ENCODE measurements at regions not wholly inside any gene's neighbourhood (a gene's known extent, or its start where the extent isn't known, plus 50 kb on each side); places are given as distances from the start of the nearest gene placed in this dataset.

GRCh38 chr10:2051108-2051507 is 313.8 kb upstream of the ADARB2 start:
- H3K4me3 Mint-ChIP-seq: no peak overlapping the region
- H3K4me1 Mint-ChIP-seq (ENCODE audit: unreplicated experiment): no peaks in the 10 kb centered on the region
- H3K36me3 Mint-ChIP-seq: no peaks in the 10 kb centered on the region
- no peak for DNase-seq (ENCODE audit: extremely low spot score, unreplicated experiment)
- H3K9me3 Mint-ChIP-seq: peaks cover 13% of the 10 kb centered on the region
- H3K27me3 Mint-ChIP-seq: no peaks in the 10 kb centered on the region
- H3K27ac Mint-ChIP-seq: no peak overlapping the region
- TF ChIP-seq CTCF (conservative IDR thresholded peaks at IDR 0.05): no peak

- Mint-ChIP-seq H3K27ac (no peak overlapping the region), H3K27me3 (no peaks in the 10 kb centered on the region), H3K4me3 (no peak overlapping the region), H3K9me3 (peaks cover 13% of the 10 kb centered on the region), H3K4me1 (ENCODE audit: unreplicated experiment) (no peaks in the 10 kb centered on the region), H3K36me3 (no peaks in the 10 kb centered on the region)
- DNase-seq (ENCODE audit: extremely low spot score, unreplicated experiment): no peak
- TF ChIP-seq CTCF (conservative IDR thresholded peaks at IDR 0.05): no peak
Observed at GRCh38 chr10:2049560-2049959, 312.2 kb upstream of the ADARB2 start.

- Mint-ChIP-seq H3K36me3 (no peaks in the 10 kb centered on the region), H3K27ac (no peak overlapping the region), H3K9me3 (peaks cover 13% of the 10 kb centered on the region), H3K4me3 (no peak overlapping the region), H3K27me3 (no peaks in the 10 kb centered on the region), H3K4me1 (ENCODE audit: unreplicated experiment) (no peaks in the 10 kb centered on the region)
- no peak for TF ChIP-seq CTCF (conservative IDR thresholded peaks at IDR 0.05)
- no peak for DNase-seq (ENCODE audit: extremely low spot score, unreplicated experiment)
Observed at GRCh38 chr10:2048337-2048973, 311.1 kb upstream of the ADARB2 start.

GRCh38 chr10:2047679-2048078 is 310.4 kb upstream of the ADARB2 start:
- TF ChIP-seq CTCF (conservative IDR thresholded peaks at IDR 0.05): no peak
- Mint-ChIP-seq H3K9me3 (peaks cover 13% of the 10 kb centered on the region), H3K27me3 (no peaks in the 10 kb centered on the region), H3K4me3 (no peak overlapping the region), H3K27ac (no peak overlapping the region), H3K4me1 (ENCODE audit: unreplicated experiment) (no peaks in the 10 kb centered on the region), H3K36me3 (no peaks in the 10 kb centered on the region)
- DNase-seq (ENCODE audit: extremely low spot score, unreplicated experiment): no peak

- no peaks in the 10 kb centered on the region for H3K27me3 Mint-ChIP-seq
Observed at GRCh38 chr10:2043379-2043778, 306.1 kb upstream of the ADARB2 start.

More at GRCh38 chr10:2043379-2043778, 306.1 kb upstream of the ADARB2 start:
- no peaks in the 10 kb centered on the region for H3K4me1 Mint-ChIP-seq (ENCODE audit: unreplicated experiment)
- H3K36me3 Mint-ChIP-seq: no peaks in the 10 kb centered on the region
- peaks cover under 1% of the 10 kb centered on the region for H3K9me3 Mint-ChIP-seq
- no peak overlapping the region for H3K4me3 Mint-ChIP-seq
- no peak for TF ChIP-seq CTCF (conservative IDR thresholded peaks at IDR 0.05)
- DNase-seq (ENCODE audit: extremely low spot score, unreplicated experiment): no peak
- H3K27ac Mint-ChIP-seq: no peak overlapping the region
